DOHH2 (cell line): ENCODE measurements at regions not wholly inside any gene's neighbourhood (a gene's known extent, or its start where the extent isn't known, plus 50 kb on each side); places are given as distances from the start of the nearest gene placed in this dataset.

Source experiments
- H3F3A ChIP-seq: fragments of 200-600 bp; sonication (generic), shearing (Covaris generic); 2 replicates; pipeline ENCODE4 v1.6.0; 2016; ENCODE audit warnings: antibody characterized with exemption, mild to moderate bottlenecking; ENCODE audit not compliant: control insufficient read depth, insufficient read depth
- H3K27ac ChIP-seq: fragments of 200-600 bp; sonication (generic); 2 replicates; pipeline ENCODE4 v1.5.1; 2014; ENCODE audit warnings: low read depth, mild to moderate bottlenecking, low read length, moderate library complexity
- H3K27me3 ChIP-seq: fragments of 200-600 bp; sonication (generic); 2 replicates; pipeline ENCODE4 v1.6.1; 2014; ENCODE audit warnings: mild to moderate bottlenecking, low read length, mixed read lengths; ENCODE audit not compliant: control insufficient read depth
- H3K36me3 ChIP-seq: fragments of 200-600 bp; sonication (generic); 2 replicates; pipeline ENCODE4 v1.6.1; 2014; ENCODE audit warnings: mild to moderate bottlenecking, low read length, moderate library complexity, mixed read lengths; ENCODE audit not compliant: control insufficient read depth
- H3K4me1 ChIP-seq: fragments of 200-600 bp; sonication (generic); 2 replicates; pipeline ENCODE4 v1.6.1; 2014; ENCODE audit warnings: mild to moderate bottlenecking, low read length, mixed read lengths; ENCODE audit not compliant: control insufficient read depth
- H3K4me2 ChIP-seq: fragments of 200-600 bp; sonication (generic); 2 replicates; pipeline ENCODE4 v1.6.0; 2014; ENCODE audit warnings: mild to moderate bottlenecking, low read length, moderate library complexity
- H3K4me3 ChIP-seq: fragments of 200-600 bp; sonication (generic); 2 replicates; pipeline ENCODE4 v1.5.1; 2014; ENCODE audit warnings: mild to moderate bottlenecking, low read length, mixed read lengths
- H3K79me2 ChIP-seq: fragments of 200-600 bp; sonication (generic); 2 replicates; pipeline ENCODE4 v1.6.1; 2014; ENCODE audit warnings: mild to moderate bottlenecking, low read length, mixed read lengths; ENCODE audit not compliant: control insufficient read depth
- H3K9me2 ChIP-seq: fragments of 200-600 bp; sonication (generic); replicated peaks from 2 replicates; pipeline ENCODE4 v1.6.1; 2014; ENCODE audit warnings: mild to moderate bottlenecking, low read length, mixed read lengths; ENCODE audit not compliant: control insufficient read depth
- H3K9me3 ChIP-seq: fragments of 200-600 bp; sonication (generic); 2 replicates; pipeline ENCODE4 v1.6.1; 2014; ENCODE audit warnings: antibody characterized with exemption, low read length, mixed read lengths; ENCODE audit not compliant: control insufficient read depth, insufficient read depth
- H4K20me1 ChIP-seq: fragments of 200-600 bp; sonication (generic); 2 replicates; pipeline ENCODE4 v1.6.0; 2014; ENCODE audit warnings: low read depth, mild to moderate bottlenecking, antibody characterized with exemption, low read length, moderate library complexity; ENCODE audit not compliant: control insufficient read depth, insufficient read depth
- CTCF ChIP-seq: fragments of 200-600 bp; sonication (generic); IDR thresholded peaks from one replicate; pipeline ENCODE4 v1.5.1; 2014; ENCODE audit warnings: antibody characterized with exemption, mild to moderate bottlenecking, low read depth, low read length; ENCODE audit not compliant: poor library complexity, severe bottlenecking
- EZH2phosphoT487 ChIP-seq: fragments of 200-600 bp; sonication (generic); IDR thresholded peaks from 2 replicates; pipeline ENCODE4 v1.6.1; 2017; ENCODE audit warnings: borderline replicate concordance, mild to moderate bottlenecking, antibody characterized with exemption, low read length, moderate library complexity, mixed read lengths

GRCh38 chr14:84610086-84610485 lies 919.9 kb upstream of the FLRT2 start:
- H3K9me3 ChIP-seq = no peaks in the 10 kb centered on the region

GRCh38 chr14:84622357-84622756 lies 907.6 kb upstream of the FLRT2 start:
- no peak overlapping the region for H3K27ac ChIP-seq
- TF ChIP-seq CTCF (no peak), EZH2phosphoT487 (no peak)

More at GRCh38 chr14:84610086-84610485, 919.9 kb upstream of the FLRT2 start:
- Histone ChIP-seq H3K9me2 (no peaks in the 10 kb centered on the region), H3F3A (no peaks in the 10 kb centered on the region), H3K27me3 (no peaks in the 10 kb centered on the region), H3K4me2 (no peak overlapping the region), H3K79me2 (no peaks in the 10 kb centered on the region), H3K36me3 (no peaks in the 10 kb centered on the region), H3K27ac (no peak overlapping the region), H4K20me1 (no peaks in the 10 kb centered on the region), H3K4me1 (no peaks in the 10 kb centered on the region), H3K4me3 (no peak overlapping the region)
- no peak for TF ChIP-seq CTCF
- no peak for TF ChIP-seq EZH2phosphoT487

GRCh38 chr14:84643446-84643845 lies 886.5 kb upstream of the FLRT2 start:
- Histone ChIP-seq H3F3A (no peaks in the 10 kb centered on the region), H3K36me3 (no peaks in the 10 kb centered on the region), H3K27ac (no peak overlapping the region), H3K4me1 (no peaks in the 10 kb centered on the region), H4K20me1 (no peaks in the 10 kb centered on the region), H3K4me2 (no peak overlapping the region), H3K9me3 (no peaks in the 10 kb centered on the region), H3K4me3 (no peak overlapping the region), H3K79me2 (no peaks in the 10 kb centered on the region), H3K9me2 (no peaks in the 10 kb centered on the region; the same call in 1 of the 2 replicates), H3K27me3 (no peaks in the 10 kb centered on the region)
- TF ChIP-seq CTCF = no peak
- no peak for TF ChIP-seq EZH2phosphoT487

More at GRCh38 chr14:84622357-84622756, 907.6 kb upstream of the FLRT2 start:
- Histone ChIP-seq H4K20me1 (no peaks in the 10 kb centered on the region), H3K27me3 (no peaks in the 10 kb centered on the region), H3K4me3 (no peak overlapping the region), H3F3A (no peaks in the 10 kb centered on the region), H3K9me3 (no peaks in the 10 kb centered on the region), H3K36me3 (no peaks in the 10 kb centered on the region), H3K4me2 (no peak overlapping the region), H3K79me2 (no peaks in the 10 kb centered on the region), H3K9me2 (no peaks in the 10 kb centered on the region), H3K4me1 (no peaks in the 10 kb centered on the region)
